GM21528 (cell line): ENCODE measurements at regions not wholly inside any gene's neighbourhood (a gene's known extent, or its start where the extent isn't known, plus 50 kb on each side); places are given as distances from the start of the nearest gene placed in this dataset.

Source experiments
- ATAC-seq: cut with Tn5 transposase; IDR thresholded peaks from one replicate; pipeline ENCODE4 v1.9.1; 2021; ENCODE audit warnings: mild to moderate bottlenecking, moderate library complexity; ENCODE audit not compliant: unreplicated experiment, low FRiP score

DNA sequence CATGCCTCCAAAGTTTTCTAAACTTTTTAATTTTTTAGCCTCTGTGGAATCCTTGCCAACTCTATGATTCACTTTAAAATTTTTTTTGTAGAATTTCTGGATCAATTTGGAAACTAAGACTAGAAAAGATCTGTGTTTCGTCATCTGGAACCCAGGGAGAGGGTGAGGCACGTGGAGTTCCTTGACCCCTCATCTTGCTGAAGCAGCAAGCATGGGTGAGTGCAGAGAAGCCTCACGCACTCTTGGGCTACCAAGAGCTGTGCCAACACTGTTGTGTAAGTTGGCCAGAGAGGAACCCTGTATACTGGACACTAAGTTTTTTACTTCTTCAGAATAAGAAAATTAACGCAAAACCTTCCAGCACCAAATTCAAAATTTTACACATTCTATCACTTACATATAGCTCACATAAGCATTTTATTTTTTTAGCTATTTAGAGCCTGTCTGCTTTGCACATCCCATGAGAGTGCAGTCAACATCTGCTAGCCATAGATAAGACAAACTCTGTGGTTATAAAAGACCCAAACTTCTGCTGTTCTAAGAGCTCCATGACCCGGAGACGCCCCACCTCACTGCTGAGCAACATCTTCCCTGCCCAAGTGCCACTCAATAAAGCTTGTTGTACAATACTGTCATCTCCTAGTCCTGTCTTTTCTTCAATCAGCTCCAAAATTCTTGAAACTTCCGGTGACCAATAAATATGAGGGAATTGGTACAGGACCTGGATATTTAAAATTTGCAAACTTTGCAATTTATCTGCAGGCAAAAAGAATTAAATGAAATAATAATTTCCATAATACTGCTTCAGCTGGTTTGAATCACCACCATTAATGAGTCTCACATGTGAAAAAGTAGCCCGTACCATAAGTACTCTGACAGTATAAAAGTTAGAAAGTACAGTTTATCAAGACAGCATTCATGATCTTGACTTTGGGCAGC, 69.7 kb upstream of the ADCY2 start:
- ATAC-seq: no peak

GRCh38 chr5:7329141-7329540, 66.8 kb upstream of the ADCY2 start:
- ATAC-seq: no peak

DNA sequence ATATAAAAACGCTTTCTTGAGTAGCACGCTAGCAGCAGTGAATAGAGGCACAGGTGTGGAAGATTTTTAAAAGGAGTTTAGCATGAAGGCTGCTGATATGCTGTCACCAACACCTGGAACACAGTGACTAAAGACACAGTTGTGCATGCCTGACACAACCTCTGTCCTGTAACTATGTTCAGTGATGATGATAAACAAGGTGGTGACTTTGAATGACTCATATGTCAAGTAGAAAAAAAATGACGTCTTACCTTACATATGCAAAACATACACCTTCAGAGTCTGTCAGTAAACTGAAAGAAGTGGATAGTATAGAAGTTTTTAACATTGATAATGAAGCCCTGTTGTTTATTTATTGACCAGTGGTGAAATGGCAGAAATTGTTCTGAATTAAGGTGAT, 66.2 kb upstream of the ADCY2 start:
- ATAC-seq: no peak

DNA sequence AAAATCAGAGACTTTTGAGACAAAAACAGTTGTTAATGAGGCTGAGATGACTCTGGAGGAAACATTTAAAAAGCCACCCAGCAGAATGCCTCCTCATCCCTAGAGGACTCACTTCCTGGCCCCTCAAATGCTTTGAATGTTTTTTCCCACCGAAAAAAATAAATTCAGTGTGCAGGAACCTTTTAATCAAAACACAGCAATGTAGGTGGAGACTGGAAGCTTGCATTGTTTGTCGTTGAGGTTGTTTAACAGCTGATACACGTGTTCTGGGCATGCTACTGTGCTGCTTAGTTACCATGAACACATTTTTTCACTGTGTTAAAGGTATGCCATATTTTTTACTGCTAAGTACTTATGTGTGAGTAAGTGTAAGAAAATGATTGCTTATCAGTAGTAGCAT, 65.7 kb upstream of the ADCY2 start:
- no peak for ATAC-seq

GRCh38 chr5:7331131-7331530, 64.8 kb upstream of the ADCY2 start:
- ATAC-seq: no peak
